ENCODE measurements at regions not wholly inside any gene's neighbourhood (a gene's known extent, or its start where the extent isn't known, plus 50 kb on each side); places are given as distances from the start of the nearest gene placed in this dataset.

DNA sequence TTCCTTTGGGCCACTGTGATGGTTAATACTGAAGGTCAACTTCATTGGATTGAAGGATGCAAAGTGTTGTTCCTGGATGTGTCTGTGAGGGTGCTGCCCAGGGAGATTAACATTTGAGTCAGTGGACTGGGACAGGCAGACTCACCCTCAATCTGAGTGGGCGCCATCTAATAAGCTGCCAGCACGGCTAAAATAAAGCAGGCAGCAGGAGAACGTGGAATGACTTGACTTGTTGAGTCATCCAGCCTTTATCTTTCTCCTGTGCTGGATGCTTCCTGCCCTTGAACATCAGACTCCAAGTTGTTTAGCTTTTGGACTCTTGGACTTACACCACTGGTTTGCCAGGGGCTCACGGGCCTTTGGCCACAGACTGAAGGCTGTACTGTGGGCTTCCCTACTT, 1046.9 kb downstream of the TYW1 start:
- ATAC-seq (ENCODE audit: low read depth): no peak
- no peak overlapping the region for H3K14ac ChIP-seq (replicated peaks; ENCODE audit: low read depth, low read length)
- H3K18ac ChIP-seq (ENCODE audit: low read depth, low read length): no peak overlapping the region
- H3K4me3 ChIP-seq (ENCODE audit: insufficient read depth, low read depth, low read length): no peak overlapping the region
- no peak overlapping the region for H3K4ac ChIP-seq (ENCODE audit: low read depth, low read length)
- TF ChIP-seq ELK1 (IDR thresholded peaks at IDR 0.05; ENCODE audit: borderline replicate concordance, low read depth, low read length): no peak
- no peak for TF ChIP-seq BHLHE40 (IDR thresholded peaks at IDR 0.05; ENCODE audit: low read depth, low read length)
- TF ChIP-seq SMC3 (IDR thresholded peaks at IDR 0.05; ENCODE audit: low read depth, low read length): no peak
- no peak for TF ChIP-seq FOS (IDR thresholded peaks at IDR 0.05; ENCODE audit: low read depth, low read length)
- TF ChIP-seq POLR2A (IDR thresholded peaks at IDR 0.05; ENCODE audit: low read depth, low read length): no peak
- TF ChIP-seq CHD1 (IDR thresholded peaks at IDR 0.05; ENCODE audit: low read depth, low read length): no peak
- TF ChIP-seq MXI1 (IDR thresholded peaks at IDR 0.05; ENCODE audit: borderline replicate concordance, low read depth, low read length): no peak
- dilution Hi-C loops (cut with HindIII; ENCODE audit: low sequenced_read_pairs, unreplicated experiment): no loop called here
- no peaks in the 10 kb centered on the region for H3K9me1 ChIP-seq (ENCODE audit: insufficient read depth, low read length)
- ChIA-PET CTCF (no interaction called here), POLR2A (ENCODE audit: unreplicated experiment) (no interaction called here)
- DNase-seq: no peak
- no peak overlapping the region for H4K5ac ChIP-seq (ENCODE audit: low read depth, low read length)
- H3K9ac ChIP-seq (ENCODE audit: low read depth, low read length): no peak overlapping the region
- no peak overlapping the region for H2BK120ac ChIP-seq (ENCODE audit: low read depth, low read length)
- no TSS peak for BruUV-seq (replicated peaks)
- H3K23ac ChIP-seq (ENCODE audit: low read depth, low read length): no peak overlapping the region
- H2AFZ ChIP-seq (replicated peaks; ENCODE audit: low read length, poor library complexity): no peak overlapping the region
- H2BK20ac ChIP-seq (ENCODE audit: low read depth, low read length): no peak overlapping the region
- WGBS, 2 experiments (ENCODE audit: extremely low coverage in 2 of 2, insufficient read length in 1 of 2): 70% methylated on average over 3 of the region's 4 CpGs; no CpG with 5 or more reads in 1 of the 2 experiments
- H3K56ac ChIP-seq (ENCODE audit: extremely low read depth, insufficient read depth, low read length): no peak overlapping the region
- no peaks in the 10 kb centered on the region for H4K20me1 ChIP-seq (ENCODE audit: insufficient read depth, low read length)
- intact Hi-C loops (cut with micrococcal nuclease): no loop called here
- H3K4me2 ChIP-seq (ENCODE audit: low read depth, low read length): no peak overlapping the region
- H3K4me1 ChIP-seq (ENCODE audit: control insufficient read depth, insufficient read depth, low read length): no peaks in the 10 kb centered on the region
- peaks cover 10% of the 10 kb centered on the region for H3K9me3 ChIP-seq (ENCODE audit: control insufficient read depth, insufficient read depth, low read length)
- no peak overlapping the region for H2BK5ac ChIP-seq (ENCODE audit: low read depth, low read length, poor library complexity, severe bottlenecking)
- H3K79me1 ChIP-seq (ENCODE audit: low read depth in 1 of 2, low read length in 2 of 2): no peaks in the 10 kb centered on the region
- no peak overlapping the region for H2AK5ac ChIP-seq (ENCODE audit: low read depth, low read length)
- H4K8ac ChIP-seq (ENCODE audit: low read depth in 2 of 2, low read length in 2 of 2): no peak overlapping the region
- in situ Hi-C loops (cut with MboI; ENCODE audit: low sequenced_read_pairs): no loop called here
- no peak overlapping the region for H2BK15ac ChIP-seq (ENCODE audit: low read depth, low read length)
- no peaks in the 10 kb centered on the region for H3K27me3 ChIP-seq (ENCODE audit: control insufficient read depth, insufficient read depth, low read length)
- H3K27ac ChIP-seq (ENCODE audit: insufficient read depth, low read length): no peak overlapping the region
- no peak overlapping the region for H2AK9ac ChIP-seq (replicated peaks; ENCODE audit: low read depth, low read length, poor library complexity)
- no peak overlapping the region for H4K91ac ChIP-seq (ENCODE audit: insufficient read depth, low read depth, low read length)
- no peaks in the 10 kb centered on the region for H3K36me3 ChIP-seq (ENCODE audit: control insufficient read depth, insufficient read depth, low read length)

Measured in IMR-90 (cell line).